ENCODE measurements at regions not wholly inside any gene's neighbourhood (a gene's known extent, or its start where the extent isn't known, plus 50 kb on each side); places are given as distances from the start of the nearest gene placed in this dataset.
A peak's percentile ranks its signal among the peaks of the same experiment; 100 is the strongest.

GRCh38 chr16:88315543-88316105 lies 67.1 kb upstream of the ZNF469 start:
- peak; percentile 88 for ATAC-seq
- TF ChIP-seq CSDC2 (CRISPR knock-in tag; IDR thresholded peaks at IDR 0.05) = no peak
- TF ChIP-seq BACH2 (CRISPR knock-in tag; IDR thresholded peaks at IDR 0.05; ENCODE audit: borderline replicate concordance) = no peak
- TF ChIP-seq POU6F1 (CRISPR knock-in tag; IDR thresholded peaks at IDR 0.05; ENCODE audit: borderline replicate concordance, low read depth) = no peak
- TF ChIP-seq ZNF8 (CRISPR knock-in tag; IDR thresholded peaks at IDR 0.05) = no peak
- TF ChIP-seq CREB5 (CRISPR knock-in tag; IDR thresholded peaks at IDR 0.05; ENCODE audit: low read depth) = no peak
- TF ChIP-seq ESRRG (CRISPR knock-in tag; IDR thresholded peaks at IDR 0.05) = no peak
- TF ChIP-seq TOX (CRISPR knock-in tag; IDR thresholded peaks at IDR 0.05; ENCODE audit: borderline replicate concordance) = no peak

GRCh38 chr16:88316151-88316550 lies 66.6 kb upstream of the ZNF469 start:
- no peak; the same call in 2 of the 3 replicates for ATAC-seq

GRCh38 chr16:88316941-88317612 lies 65.7 kb upstream of the ZNF469 start:
- no peak for ATAC-seq
- TF ChIP-seq PATZ1 (CRISPR knock-in tag; IDR thresholded peaks at IDR 0.05; ENCODE audit: borderline replicate concordance) (no peak), ESRRG (CRISPR knock-in tag; IDR thresholded peaks at IDR 0.05) (no peak), OSR1 (CRISPR knock-in tag; IDR thresholded peaks at IDR 0.05) (no peak), POU6F1 (CRISPR knock-in tag; IDR thresholded peaks at IDR 0.05; ENCODE audit: borderline replicate concordance, low read depth) (no peak)

More at GRCh38 chr16:88316151-88316550, 66.6 kb upstream of the ZNF469 start:
- TF ChIP-seq RARB (CRISPR knock-in tag; IDR thresholded peaks at IDR 0.05) (no peak), ZNF8 (CRISPR knock-in tag; IDR thresholded peaks at IDR 0.05) (no peak), CREB5 (CRISPR knock-in tag; IDR thresholded peaks at IDR 0.05; ENCODE audit: low read depth) (no peak), TSHZ2 (CRISPR knock-in tag; IDR thresholded peaks at IDR 0.05) (no peak), ESRRG (CRISPR knock-in tag; IDR thresholded peaks at IDR 0.05) (no peak), ZNF70 (CRISPR knock-in tag; IDR thresholded peaks at IDR 0.05) (no peak), TOX (CRISPR knock-in tag; IDR thresholded peaks at IDR 0.05; ENCODE audit: borderline replicate concordance) (no peak)

- peak; percentile 57 for ATAC-seq
- TF ChIP-seq TOX (CRISPR knock-in tag; IDR thresholded peaks at IDR 0.05; ENCODE audit: borderline replicate concordance) (no peak), ZNF8 (CRISPR knock-in tag; IDR thresholded peaks at IDR 0.05) (no peak), CSRNP3 (CRISPR knock-in tag; IDR thresholded peaks at IDR 0.05) (no peak), CREB5 (CRISPR knock-in tag; IDR thresholded peaks at IDR 0.05; ENCODE audit: low read depth) (no peak), GLIS3 (CRISPR knock-in tag; IDR thresholded peaks at IDR 0.05) (no peak), TCF4 (CRISPR knock-in tag; IDR thresholded peaks at IDR 0.05; ENCODE audit: borderline replicate concordance) (no peak), PPARA (CRISPR knock-in tag; IDR thresholded peaks at IDR 0.05; ENCODE audit: borderline replicate concordance) (no peak), ZFP3 (CRISPR knock-in tag; IDR thresholded peaks at IDR 0.05) (no peak), POU6F1 (CRISPR knock-in tag; IDR thresholded peaks at IDR 0.05; ENCODE audit: borderline replicate concordance, low read depth) (no peak), ZC3H10 (CRISPR knock-in tag; IDR thresholded peaks at IDR 0.05) (no peak)
Observed at GRCh38 chr16:88317613-88317965, 65.2 kb upstream of the ZNF469 start.
